Type B pancreatic cell (in vitro differentiated cells): ENCODE measurements at regions not wholly inside any gene's neighbourhood (a gene's known extent, or its start where the extent isn't known, plus 50 kb on each side); places are given as distances from the start of the nearest gene placed in this dataset.

ENCODE experiments used
- DNase-seq: peaks from one replicate; pipeline ENCODE4 v3.0.0; 2021; ENCODE audit warnings: mixed read lengths; ENCODE audit not compliant: unreplicated experiment; ENCODE audit errors: extremely low spot score
- H3K27ac Mint-ChIP-seq: 2 replicates; pipeline ENCODE4 v1.8.0; 2021; ENCODE audit warnings: mild to moderate bottlenecking, mixed read lengths
- H3K27me3 Mint-ChIP-seq: 2 replicates; pipeline ENCODE4 v1.8.0; 2021; ENCODE audit warnings: mixed read lengths
- H3K36me3 Mint-ChIP-seq: 2 replicates; pipeline ENCODE4 v1.8.0; 2021; ENCODE audit warnings: mixed read lengths
- H3K4me1 Mint-ChIP-seq: one replicate; pipeline ENCODE4 v1.8.0; 2021; ENCODE audit warnings: mixed read lengths; ENCODE audit not compliant: unreplicated experiment
- H3K4me3 Mint-ChIP-seq: 2 replicates; pipeline ENCODE4 v1.8.0; 2021; ENCODE audit warnings: mild to moderate bottlenecking, mixed read lengths
- H3K9me3 Mint-ChIP-seq: 2 replicates; pipeline ENCODE4 v1.8.0; 2021; ENCODE audit warnings: mixed read lengths
- TF ChIP-seq, protein P1 (sequence below): fragments of 200-600 bp; sonication (generic); conservative IDR thresholded peaks from 2 replicates; pipeline ENCODE4 v1.5.0; 2021; ENCODE audit warnings: antibody characterized with exemption, mild to moderate bottlenecking

DNA sequence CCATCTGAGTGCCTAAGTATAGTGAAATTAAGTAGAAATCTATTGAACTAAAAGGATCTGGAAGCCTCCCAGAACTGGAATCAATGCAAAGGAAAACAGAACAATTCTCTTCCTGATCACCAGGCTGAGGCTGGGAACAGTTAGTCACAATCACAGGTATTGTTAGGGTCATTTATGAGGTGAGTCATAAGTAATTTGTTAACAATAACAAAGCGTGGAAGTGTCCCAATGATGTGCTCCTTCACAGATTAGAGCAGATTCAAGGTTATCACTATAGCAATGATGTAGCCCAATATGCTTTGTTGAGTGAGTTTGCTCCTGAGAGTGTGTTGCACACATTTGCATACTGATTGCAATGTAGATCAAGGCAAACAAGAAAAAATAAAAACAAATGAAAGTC, 228.1 kb downstream of the ZNF674 start:
- Mint-ChIP-seq H3K27me3 (no peaks in the 10 kb centered on the region), H3K9me3 (peaks cover 5% of the 10 kb centered on the region), H3K4me3 (no peak overlapping the region), H3K27ac (peak overlapping the region; percentile 8), H3K36me3 (no peaks in the 10 kb centered on the region), H3K4me1 (peaks cover 9% of the 10 kb centered on the region)
- no peak for DNase-seq
- TF ChIP-seq, protein P1, sequence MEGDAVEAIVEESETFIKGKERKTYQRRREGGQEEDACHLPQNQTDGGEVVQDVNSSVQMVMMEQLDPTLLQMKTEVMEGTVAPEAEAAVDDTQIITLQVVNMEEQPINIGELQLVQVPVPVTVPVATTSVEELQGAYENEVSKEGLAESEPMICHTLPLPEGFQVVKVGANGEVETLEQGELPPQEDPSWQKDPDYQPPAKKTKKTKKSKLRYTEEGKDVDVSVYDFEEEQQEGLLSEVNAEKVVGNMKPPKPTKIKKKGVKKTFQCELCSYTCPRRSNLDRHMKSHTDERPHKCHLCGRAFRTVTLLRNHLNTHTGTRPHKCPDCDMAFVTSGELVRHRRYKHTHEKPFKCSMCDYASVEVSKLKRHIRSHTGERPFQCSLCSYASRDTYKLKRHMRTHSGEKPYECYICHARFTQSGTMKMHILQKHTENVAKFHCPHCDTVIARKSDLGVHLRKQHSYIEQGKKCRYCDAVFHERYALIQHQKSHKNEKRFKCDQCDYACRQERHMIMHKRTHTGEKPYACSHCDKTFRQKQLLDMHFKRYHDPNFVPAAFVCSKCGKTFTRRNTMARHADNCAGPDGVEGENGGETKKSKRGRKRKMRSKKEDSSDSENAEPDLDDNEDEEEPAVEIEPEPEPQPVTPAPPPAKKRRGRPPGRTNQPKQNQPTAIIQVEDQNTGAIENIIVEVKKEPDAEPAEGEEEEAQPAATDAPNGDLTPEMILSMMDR = no peak

DNA sequence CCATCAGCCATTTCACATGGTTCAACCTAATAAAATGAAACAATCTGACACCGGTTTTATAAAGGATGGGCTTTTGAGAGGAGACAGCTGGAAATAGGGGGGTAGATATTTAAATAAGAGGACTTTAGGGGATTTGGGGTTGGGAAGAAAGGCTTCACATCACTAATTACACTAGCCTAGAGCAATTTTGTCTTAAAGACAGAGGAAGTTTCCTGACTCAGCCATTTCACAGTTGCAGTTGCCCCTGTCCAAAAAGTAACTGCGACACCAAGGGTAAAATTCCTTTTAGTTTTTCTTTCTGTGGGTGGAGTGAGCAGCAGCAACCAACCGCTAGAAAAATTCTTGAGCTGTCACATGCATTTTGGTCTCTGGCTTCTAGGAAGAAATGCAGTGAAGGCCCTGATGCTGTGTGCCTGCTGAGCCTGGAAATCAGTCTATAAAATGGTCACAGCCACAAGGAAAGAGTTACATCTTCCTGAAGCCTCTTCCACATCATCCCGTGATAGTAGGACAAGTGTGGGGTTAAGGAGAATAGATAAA, 233.6 kb downstream of the ZNF674 start:
- Mint-ChIP-seq H3K9me3 (no peaks in the 10 kb centered on the region), H3K4me1 (no peaks in the 10 kb centered on the region), H3K27ac (no peak overlapping the region), H3K4me3 (no peak overlapping the region), H3K36me3 (no peaks in the 10 kb centered on the region), H3K27me3 (no peaks in the 10 kb centered on the region)
- TF ChIP-seq, protein P1 = no peak
- DNase-seq = no peak

DNA sequence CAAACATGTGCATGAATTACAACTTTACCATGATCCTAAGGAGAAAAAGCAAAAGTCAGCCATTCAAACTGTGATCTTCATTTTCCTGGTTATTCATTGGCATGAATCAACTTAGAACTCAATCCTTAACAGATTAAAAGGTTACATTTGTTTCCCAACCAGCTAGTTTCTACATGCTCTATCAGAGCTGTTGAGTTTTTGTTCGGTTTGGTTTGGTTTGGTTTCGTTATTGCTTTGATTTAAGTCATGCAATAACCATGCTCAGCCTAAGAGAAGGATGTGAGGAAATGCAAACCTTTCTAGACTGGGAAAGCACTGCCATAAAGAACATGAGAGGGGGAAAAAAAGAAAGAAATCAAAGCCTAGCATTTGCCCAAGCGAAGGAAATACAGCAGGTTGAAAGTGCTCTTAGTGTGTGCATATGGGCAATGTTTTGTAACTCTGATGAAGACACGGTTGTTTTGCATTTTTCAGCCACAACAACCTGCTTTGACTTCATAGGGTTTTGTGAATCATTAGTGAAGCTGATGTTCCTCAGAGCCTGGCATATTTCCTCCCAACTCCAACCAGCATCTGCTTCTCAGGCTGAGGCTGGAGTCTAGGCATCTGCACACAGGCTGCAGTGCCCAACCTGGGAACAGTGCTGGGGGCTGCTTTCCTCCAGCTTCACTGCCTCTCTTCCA, 234.3 kb downstream of the ZNF674 start:
- no peaks in the 10 kb centered on the region for H3K36me3 Mint-ChIP-seq
- DNase-seq = no peak
- H3K27me3 Mint-ChIP-seq = no peaks in the 10 kb centered on the region
- peaks cover 5% of the 10 kb centered on the region for H3K9me3 Mint-ChIP-seq
- H3K4me3 Mint-ChIP-seq = no peak overlapping the region
- TF ChIP-seq, protein P1 = no peak
- no peaks in the 10 kb centered on the region for H3K4me1 Mint-ChIP-seq
- no peak overlapping the region for H3K27ac Mint-ChIP-seq

DNA sequence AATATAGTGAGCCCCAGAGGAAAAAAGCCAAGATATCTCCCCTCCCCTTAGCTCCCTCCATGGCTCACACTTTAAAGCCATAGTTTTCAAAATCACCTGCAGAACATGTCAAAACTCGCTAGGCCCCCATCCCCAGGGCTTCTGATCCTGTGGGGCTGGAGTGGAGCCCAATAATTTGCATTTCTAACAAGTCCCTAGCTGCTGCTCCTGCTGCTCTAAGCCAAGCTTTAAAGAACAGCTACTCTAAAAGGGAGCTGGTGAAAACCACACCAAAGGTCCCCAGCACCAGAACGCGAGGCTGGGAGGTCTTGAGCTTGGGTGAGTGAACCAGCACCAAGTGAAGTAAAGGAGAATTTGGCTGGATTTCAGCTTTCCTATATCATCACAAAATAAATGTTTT, 237.1 kb downstream of the ZNF674 start:
- TF ChIP-seq, protein P1 = no peak

DNA sequence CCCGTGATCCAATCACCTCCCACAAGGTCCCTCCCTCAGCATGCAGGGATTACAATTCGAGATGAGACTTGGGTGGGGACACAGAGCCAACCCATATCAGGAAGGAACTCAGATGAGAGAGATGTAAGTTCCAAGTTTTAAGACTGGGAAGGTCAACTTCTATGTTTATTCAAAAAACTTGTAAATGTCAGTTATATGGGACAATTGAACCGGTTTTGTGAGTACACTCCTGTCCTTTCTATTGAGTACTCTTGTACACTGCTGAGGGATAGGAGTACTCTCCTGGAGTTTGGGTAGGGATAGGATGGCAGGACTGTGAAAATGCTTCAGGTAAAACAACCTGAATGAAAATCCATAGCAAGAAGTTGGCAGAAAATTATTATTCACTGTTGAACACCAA, 239.1 kb downstream of the ZNF674 start:
- TF ChIP-seq, protein P1 = no peak
- H3K27ac Mint-ChIP-seq = no peak overlapping the region
- peaks cover 12% of the 10 kb centered on the region for H3K9me3 Mint-ChIP-seq
- DNase-seq = no peak
- H3K4me3 Mint-ChIP-seq = no peak overlapping the region
- no peaks in the 10 kb centered on the region for H3K27me3 Mint-ChIP-seq
- peaks cover 3% of the 10 kb centered on the region for H3K36me3 Mint-ChIP-seq
- no peaks in the 10 kb centered on the region for H3K4me1 Mint-ChIP-seq

More for the DNA sequence above, 237.1 kb downstream of the ZNF674 start:
- peaks cover 3% of the 10 kb centered on the region for H3K36me3 Mint-ChIP-seq
- H3K4me3 Mint-ChIP-seq = no peak overlapping the region
- no peak overlapping the region for H3K27ac Mint-ChIP-seq
- DNase-seq = no peak
- H3K27me3 Mint-ChIP-seq = no peaks in the 10 kb centered on the region
- H3K4me1 Mint-ChIP-seq = no peaks in the 10 kb centered on the region
- H3K9me3 Mint-ChIP-seq = peaks cover 12% of the 10 kb centered on the region
